Transverse colon (tissue), 4 donors: ENCODE measurements at regions not wholly inside any gene's neighbourhood (a gene's known extent, or its start where the extent isn't known, plus 50 kb on each side); places are given as distances from the start of the nearest gene placed in this dataset.
"Not testable (repeated sequence)": the region's sequence is repeated elsewhere in the genome, so short reads cannot be mapped to it uniquely, and the experiment has no call there.

ENCODE experiments used
- DNase-seq: peaks from one replicate; pipeline ENCODE4 v3.0.0-alpha.2; 2019
- H3K27ac ChIP-seq, 4 donors: fragments of 200-600 bp; sonication (generic); 2 replicates each; pipeline ENCODE4 v1.5.1; 2016 to 2018; ENCODE audit warnings: inconsistent platforms in 4 of 4
- H3K27me3 ChIP-seq: fragments of 200-600 bp; sonication (generic); 2 replicates; pipeline ENCODE4 v1.5.1; 2017; ENCODE audit warnings: inconsistent platforms
- H3K36me3 ChIP-seq, 4 donors: fragments of 200-600 bp; sonication (generic); 2 replicates each; pipeline ENCODE4 v1.5.1; 2017 to 2019; ENCODE audit warnings: inconsistent platforms in 4 of 4
- H3K4me1 ChIP-seq, 4 donors: fragments of 200-600 bp; sonication (generic); 2 replicates each; pipeline ENCODE4 v1.5.1; 2017 to 2020; ENCODE audit warnings: inconsistent platforms in 4 of 4
- H3K4me3 ChIP-seq, 4 donors: fragments of 200-600 bp; sonication (generic); 1 replicate in 1 of 4; 2 replicates in 3 of 4; pipeline versions ENCODE4 v1.5.1 to v1.6.1; 2017 to 2019; ENCODE audit warnings: inconsistent platforms in 4 of 4
- H3K9me3 ChIP-seq, 2 donors: fragments of 200-600 bp; sonication (generic); 2 replicates each; pipeline ENCODE4 v1.5.1; 2017 to 2019; ENCODE audit warnings: inconsistent platforms in 2 of 2
- CTCF ChIP-seq, 5 experiments: fragments of 200-600 bp in 3 of 5; fragments of 450-650 bp in 2 of 5; sonication (generic) in 3 of 5; IDR thresholded peaks; 1 replicate in 2 of 5; 2 replicates in 3 of 5; pipeline ENCODE4 v1.5.1; 2016 to 2017; ENCODE audit warnings: antibody characterized with exemption in 5 of 5, inconsistent platforms in 3 of 5, mild to moderate bottlenecking in 2 of 5, moderate library complexity in 1 of 5
- EP300 ChIP-seq: sonication (generic); formaldehyde crosslinking; IDR thresholded peaks from one replicate; pipeline ENCODE4 v1.6.1; 2017; ENCODE audit warnings: antibody characterized with exemption, low read depth
- POLR2A ChIP-seq: fragments of 450-650 bp; IDR thresholded peaks from one replicate; pipeline ENCODE4 v1.6.1; 2016; ENCODE audit warnings: antibody characterized with exemption, mild to moderate bottlenecking, moderate library complexity
- POLR2AphosphoS5 ChIP-seq, 3 donors: sonication (generic); formaldehyde crosslinking; IDR thresholded peaks; one replicate each; pipeline ENCODE4 v1.6.1; 2016; ENCODE audit warnings: antibody characterized with exemption in 3 of 3
- WGBS, 2 donors: methylation state at CpG; one replicate each; pipeline ENCODE4 v1.1.5; 2018; ENCODE audit warnings: low coverage in 1 of 2; 5-methylcytosine and 5-hydroxymethylcytosine counted together
- in situ Hi-C, 4 donors: fragments of 200-750 bp; cut with MboI; loops; one replicate each; pipeline versions ENCODE4 v1.15.0 to v1.15.1; 2017; ENCODE audit warnings: low sequenced_read_pairs in 3 of 4, low pct_ligation_motif_present in 1 of 4, low pct_unique_long_range_greater_than_20kb in 1 of 4
- intact Hi-C: fragments of 100-400 bp; cut with DNase I; formaldehyde crosslinking; loops from one replicate; pipeline ENCODE4 v1.15.1; 2023; ENCODE audit warnings: low total_unique reads

DNA sequence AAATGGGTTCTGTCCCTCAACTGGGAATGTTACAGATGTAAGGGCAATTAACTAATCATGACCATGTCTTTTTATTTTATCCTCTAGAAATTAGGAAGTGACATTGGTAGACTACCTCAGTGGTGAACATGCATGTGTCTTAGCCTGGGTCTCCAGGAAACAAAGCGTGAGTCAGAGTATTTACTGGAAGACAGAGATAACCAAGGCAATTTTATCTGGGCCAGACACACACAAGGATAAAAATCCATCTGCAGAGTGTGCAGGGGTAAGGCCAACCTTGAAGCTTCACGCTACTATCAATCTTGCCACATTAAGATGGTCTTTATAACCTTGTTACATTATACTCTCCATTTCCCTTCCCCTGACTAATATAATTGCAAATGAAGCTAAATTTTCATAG is 487.5 kb downstream of the SUCLG1 start:
- Histone ChIP-seq H3K36me3 (no peaks in the 10 kb centered on the region), H3K27ac (no peak overlapping the region), H3K27me3 (no peaks in the 10 kb centered on the region), H3K9me3 (no peaks in the 10 kb centered on the region), H3K4me3 (no peak overlapping the region), H3K4me1 (no peaks in the 10 kb centered on the region)
- intact Hi-C loops, result no loop called here
- WGBS, 2 donors, result 50 to 59% methylated on average over 1 to 2 of the region's 2 CpGs
- in situ Hi-C loops, result no loop called here
- TF ChIP-seq POLR2AphosphoS5 (IDR thresholded peaks at IDR 0.05) (no peak), POLR2A (no peak), CTCF (IDR thresholded peaks at IDR 0.05) (no peak), EP300 (no peak)
- no peak for DNase-seq

GRCh38 chr2:83970217-83970929 is 488.7 kb downstream of the SUCLG1 start:
- no peak for TF ChIP-seq POLR2AphosphoS5 (IDR thresholded peaks at IDR 0.05)
- no peak for TF ChIP-seq POLR2A
- no peak for TF ChIP-seq EP300
- TF ChIP-seq CTCF (IDR thresholded peaks at IDR 0.05), result no peak
- 81 to 83% methylated on average over 3 to 4 of the region's 4 CpGs for WGBS, 2 donors
- Histone ChIP-seq H3K27me3 (no peaks in the 10 kb centered on the region), H3K4me1 (no peaks in the 10 kb centered on the region), H3K9me3 (no peaks in the 10 kb centered on the region), H3K4me3 (no peak overlapping the region), H3K36me3 (no peaks in the 10 kb centered on the region), H3K27ac (no peak overlapping the region)
- DNase-seq, result no peak
- in situ Hi-C loops (no loop called here), intact Hi-C loops (no loop called here)

- TF ChIP-seq POLR2A (no peak), CTCF (IDR thresholded peaks at IDR 0.05) (no peak), EP300 (no peak), POLR2AphosphoS5 (IDR thresholded peaks at IDR 0.05) (no peak)
- no peak for DNase-seq
- H3K4me3 ChIP-seq, result no peak overlapping the region
- no peaks in the 10 kb centered on the region for H3K9me3 ChIP-seq
- intact Hi-C loops, result no loop called here
- in situ Hi-C loops, result no loop called here
- no peaks in the 10 kb centered on the region for H3K36me3 ChIP-seq
- no peak overlapping the region for H3K27ac ChIP-seq
- H3K4me1 ChIP-seq, result no peaks in the 10 kb centered on the region
- WGBS, 2 donors, result 81 to 91% methylated on average over 1 to 3 of the region's 3 CpGs
- H3K27me3 ChIP-seq, result no peaks in the 10 kb centered on the region
These were observed 490.0 kb downstream of the SUCLG1 start for GRCh38 chr2:83969085-83969484.

- in situ Hi-C loops (no loop called here), intact Hi-C loops (no loop called here)
These were observed 491.2 kb downstream of the SUCLG1 start for GRCh38 chr2:83967854-83968253.

DNA sequence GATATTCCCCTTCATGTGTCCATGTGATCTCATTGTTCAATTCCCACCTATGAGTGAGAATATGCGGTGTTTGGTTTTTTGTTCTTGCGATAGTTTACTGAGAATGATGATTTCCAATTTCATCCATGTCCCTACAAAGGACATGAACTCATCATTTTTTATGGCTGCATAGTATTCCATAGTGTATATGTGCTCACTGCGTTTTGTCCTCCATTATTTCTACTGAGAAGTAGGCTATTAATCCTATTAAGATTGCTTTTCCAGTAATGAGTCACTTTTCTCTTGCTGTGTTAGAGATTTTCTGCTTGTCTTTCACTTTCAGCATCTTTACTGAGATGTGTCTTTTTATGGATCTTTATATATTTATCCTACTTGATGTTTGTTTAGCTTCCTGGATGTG is 492.1 kb downstream of the SUCLG1 start:
- intact Hi-C loops, H3K4me1 ChIP-seq, in situ Hi-C loops: not testable (repeated sequence)

More at GRCh38 chr2:83967854-83968253, 491.2 kb downstream of the SUCLG1 start:
- Histone ChIP-seq H3K9me3 (no peaks in the 10 kb centered on the region), H3K27ac (no peak overlapping the region), H3K4me1 (no peaks in the 10 kb centered on the region), H3K4me3 (no peak overlapping the region), H3K36me3 (no peaks in the 10 kb centered on the region), H3K27me3 (no peaks in the 10 kb centered on the region)
- 71 to 91% methylated on average over 1 to 2 of the region's 2 CpGs for WGBS, 2 donors
- no peak for DNase-seq
- TF ChIP-seq POLR2AphosphoS5 (IDR thresholded peaks at IDR 0.05) (no peak), POLR2A (no peak), CTCF (IDR thresholded peaks at IDR 0.05) (no peak), EP300 (no peak)

More for the DNA sequence above, 492.1 kb downstream of the SUCLG1 start:
- H3K4me3 ChIP-seq, H3K27me3 ChIP-seq, H3K36me3 ChIP-seq, DNase-seq, H3K9me3 ChIP-seq, H3K27ac ChIP-seq: not testable (repeated sequence)
- 94% methylated on average over 3 of the region's 3 CpGs; no CpG with 5 or more reads in 1 of the 2 donors for WGBS, 2 donors
